GM12878 (cell line): ENCODE measurements at regions not wholly inside any gene's neighbourhood (a gene's known extent, or its start where the extent isn't known, plus 50 kb on each side); places are given as distances from the start of the nearest gene placed in this dataset.

Source experiments
- ATAC-seq: fragments of 200-7000 bp; cut with Tn5 transposase; 3 replicates; pipeline ENCODE4 v1.9.1; 2020; ENCODE audit warnings: mild to moderate bottlenecking, moderate library complexity
- BruUV-seq: library from RNA; stranded (reverse); fragments of 400-500 nt; replicated peaks from 2 replicates; lab custom pipeline; 2021; lab: Mats Ljungman, UMichigan
- CTCF ChIA-PET: fragments of 300-600 bp; sonication (Branson Sonifier 250); formaldehyde crosslinking; extraction: SDS; loops from one replicate; lab custom pipeline; 2021; ENCODE audit warnings: inconsistent platforms; lab: Yijun Ruan, JAX
- POLR2A ChIA-PET: fragments of 350-600 bp; formaldehyde crosslinking; extraction: SDS; loops from one replicate; lab custom pipeline; 2021; ENCODE audit warnings: inconsistent platforms; lab: Charles Lee
- RAD21 ChIA-PET: fragments of 300-600 bp; sonication (Branson Sonifier 250); formaldehyde crosslinking; loops from one replicate; lab custom pipeline; 2023; ENCODE audit warnings: antibody characterized with exemption; ENCODE audit not compliant: unreplicated experiment; lab: Charles Lee
- SMC1A ChIA-PET: fragments of 300-600 bp; sonication (Branson Sonifier 250); formaldehyde crosslinking; loops from one replicate; lab custom pipeline; 2023; ENCODE audit not compliant: unreplicated experiment, uncharacterized antibody; lab: Charles Lee
- DNase-seq: peaks from one replicate; pipeline ENCODE4 v3.0.0-alpha.2; 2011; ENCODE audit warnings: low read depth, low spot score
- FAIRE-seq: peaks from 3 replicates; lab custom pipeline; 2011; peaks lifted over from hg19 to GRCh38; lab: Jason Lieb, UNC
- H2AFZ ChIP-seq: 2 replicates; pipeline ENCODE4 v1.6.0; 2011; ENCODE audit warnings: low read depth, low read length, control low read depth; ENCODE audit not compliant: control insufficient read depth
- H3K27ac ChIP-seq: 2 replicates; pipeline ENCODE4 v1.5.1; 2011; ENCODE audit warnings: control low read depth; ENCODE audit not compliant: control insufficient read depth, insufficient read depth
- H3K27me3 ChIP-seq, 2 experiments: replicated peaks in 1 of 2; 2 replicates each; pipeline versions ENCODE4 v1.6.0 to v1.6.1; 2011; ENCODE audit warnings: low read length in 1 of 2; ENCODE audit not compliant: control insufficient read depth in 2 of 2, insufficient read depth in 2 of 2
- H3K36me3 ChIP-seq, 2 experiments: 2 replicates each; pipeline ENCODE4 v1.5.1; 2011; ENCODE audit warnings: low read length in 1 of 2; ENCODE audit not compliant: control insufficient read depth in 2 of 2, insufficient read depth in 2 of 2
- H3K4me1 ChIP-seq: 2 replicates; pipeline ENCODE4 v1.6.1; 2011; ENCODE audit warnings: mild to moderate bottlenecking, low read length, moderate library complexity, mixed read lengths; ENCODE audit not compliant: control insufficient read depth, insufficient read depth
- H3K4me2 ChIP-seq: 2 replicates; pipeline ENCODE4 v1.6.0; 2011; ENCODE audit warnings: control low read depth; ENCODE audit not compliant: control insufficient read depth, insufficient read depth
- H3K4me3 ChIP-seq: fragments of 200-600 bp; sonication (generic); 2 replicates; pipeline ENCODE4 v1.5.1; 2016
- H3K79me2 ChIP-seq: 2 replicates; pipeline ENCODE4 v1.6.0; 2011; ENCODE audit warnings: low read length; ENCODE audit not compliant: control insufficient read depth, insufficient read depth
- H3K9ac ChIP-seq: 2 replicates; pipeline ENCODE4 v1.8.0; 2011; ENCODE audit warnings: low read length, control low read depth, mixed read lengths; ENCODE audit not compliant: control insufficient read depth, insufficient read depth
- H3K9me3 ChIP-seq: replicated peaks from 3 replicates; pipeline ENCODE4 v1.5.1; 2011; ENCODE audit warnings: mild to moderate bottlenecking, low read length; ENCODE audit not compliant: control insufficient read depth, insufficient read depth
- H4K20me1 ChIP-seq: 2 replicates; pipeline ENCODE4 v1.6.0; 2011; ENCODE audit not compliant: control insufficient read depth, insufficient read depth
- EP300 ChIP-seq, 2 experiments: fragments of 150-350 bp in 1 of 2; IDR thresholded peaks; 2 replicates each; pipeline ENCODE4 v1.6.1; 2011 to 2012; ENCODE audit warnings: low read depth in 2 of 2, low read length in 2 of 2, borderline replicate concordance in 1 of 2, improper control_type of control experiment in 1 of 2, inconsistent platforms in 1 of 2; ENCODE audit not compliant: control insufficient read depth in 1 of 2
- EZH2 ChIP-seq: IDR thresholded peaks from 2 replicates; pipeline ENCODE4 v1.6.1; 2012; ENCODE audit warnings: low read depth, mild to moderate bottlenecking, control low read depth, inconsistent platforms, low read length, borderline replicate concordance; ENCODE audit not compliant: control insufficient read depth
- NR2C2 ChIP-seq: IDR thresholded peaks from 2 replicates; pipeline ENCODE4 v1.6.1; 2011; ENCODE audit warnings: borderline replicate concordance, low read depth; ENCODE audit not compliant: control insufficient read depth, insufficient read length
- PRDM15 ChIP-seq: fragments of 450-650 bp; formaldehyde crosslinking; IDR thresholded peaks from 2 replicates; pipeline ENCODE4 v1.4.0; 2020; ENCODE audit warnings: mild to moderate bottlenecking, moderate library complexity
- SREBF1 ChIP-seq: IDR thresholded peaks from 2 replicates; pipeline ENCODE4 v1.6.1; 2012; ENCODE audit warnings: mild to moderate bottlenecking, low read length
- STAT3 ChIP-seq: IDR thresholded peaks from 2 replicates; pipeline ENCODE4 v1.6.1; 2011; ENCODE audit warnings: low read depth, low read length, improper control_type of control experiment
- WGBS: methylation state at CpG from one replicate; pipeline ENCODE4 v1.1.6; 2016; ENCODE audit warnings: low lambda C conversion rate; ENCODE audit not compliant: insufficient replicate concordance, insufficient coverage; ENCODE audit errors: missing lambda C conversion rate; 5-methylcytosine and 5-hydroxymethylcytosine counted together
- in situ Hi-C: fragments of 300-500 bp; cut with MboI; formaldehyde crosslinking; loops from 9 replicates; pipeline ENCODE4 v1.14.3; 2018; ENCODE audit warnings: mixed read lengths
- intact Hi-C: fragments of 100-400 bp; cut with micrococcal nuclease; formaldehyde crosslinking; loops from one replicate; pipeline ENCODE4 v1.14.2; 2022; ENCODE audit not compliant: unreplicated experiment
- TF ChIP-seq, protein P1 (sequence below): fragments of 450-650 bp; IDR thresholded peaks from 2 replicates; pipeline ENCODE4 v1.6.1; 2016; ENCODE audit warnings: mild to moderate bottlenecking
- TF ChIP-seq, protein P2 (sequence below): IDR thresholded peaks from 2 replicates; pipeline ENCODE4 v1.6.1; 2012; ENCODE audit warnings: low read depth, low read length, improper control_type of control experiment

- Histone ChIP-seq H3K27ac (no peak overlapping the region), H2AFZ (no peak overlapping the region), H3K9ac (no peak overlapping the region), H3K4me2 (no peak overlapping the region), H4K20me1 (no peaks in the 10 kb centered on the region), H3K79me2 (no peaks in the 10 kb centered on the region), H3K4me1 (no peaks in the 10 kb centered on the region), H3K9me3 (no peaks in the 10 kb centered on the region), H3K27me3 (no peaks in the 10 kb centered on the region; a peak in 1 of 4 replicates)
- intact Hi-C loops (no loop called here), in situ Hi-C loops (no loop called here)
- BruUV-seq: no TSS peak
- POLR2A ChIA-PET: no interaction called here
- RAD21 ChIA-PET: no interaction called here
- ATAC-seq (no peak), DNase-seq (no peak), FAIRE-seq (no peak)
- CTCF ChIA-PET: no interaction called here
- no peak for TF ChIP-seq NR2C2
- no peak for TF ChIP-seq PRDM15 (CRISPR knock-in tag)
- TF ChIP-seq EP300 (IDR thresholded peaks at IDR 0.05; ENCODE audit: borderline replicate concordance in 1 of 2, control insufficient read depth in 1 of 2, low read depth in 2 of 2, low read length in 2 of 2): no peak
- TF ChIP-seq EZH2: no peak
- no peak for TF ChIP-seq STAT3
- TF ChIP-seq SREBF1: no peak
- TF ChIP-seq, protein P1, sequence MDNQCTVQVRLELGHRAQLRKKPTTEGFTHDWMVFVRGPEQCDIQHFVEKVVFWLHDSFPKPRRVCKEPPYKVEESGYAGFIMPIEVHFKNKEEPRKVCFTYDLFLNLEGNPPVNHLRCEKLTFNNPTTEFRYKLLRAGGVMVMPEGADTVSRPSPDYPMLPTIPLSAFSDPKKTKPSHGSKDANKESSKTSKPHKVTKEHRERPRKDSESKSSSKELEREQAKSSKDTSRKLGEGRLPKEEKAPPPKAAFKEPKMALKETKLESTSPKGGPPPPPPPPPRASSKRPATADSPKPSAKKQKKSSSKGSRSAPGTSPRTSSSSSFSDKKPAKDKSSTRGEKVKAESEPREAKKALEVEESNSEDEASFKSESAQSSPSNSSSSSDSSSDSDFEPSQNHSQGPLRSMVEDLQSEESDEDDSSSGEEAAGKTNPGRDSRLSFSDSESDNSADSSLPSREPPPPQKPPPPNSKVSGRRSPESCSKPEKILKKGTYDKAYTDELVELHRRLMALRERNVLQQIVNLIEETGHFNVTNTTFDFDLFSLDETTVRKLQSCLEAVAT: no peak
- TF ChIP-seq, protein P2, sequence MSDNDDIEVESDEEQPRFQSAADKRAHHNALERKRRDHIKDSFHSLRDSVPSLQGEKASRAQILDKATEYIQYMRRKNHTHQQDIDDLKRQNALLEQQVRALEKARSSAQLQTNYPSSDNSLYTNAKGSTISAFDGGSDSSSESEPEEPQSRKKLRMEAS: no peak
- TF ChIP-seq, all 136 proteins: peak for 0
- Histone ChIP-seq H3K4me3 (no peak overlapping the region), H3K36me3 (no peaks in the 10 kb centered on the region)
- SMC1A ChIA-PET: interaction anchor here (1.0 to 1.1 kb wide), 2 partner anchors 17 to 21 kb away, joined by 3 read pairs; no protein-coding TSS in a partner anchor
- WGBS: 100% methylated on average over 1 of the region's 1 CpG
Observed at GRCh38 chr3:30521156-30521715, 85.2 kb upstream of the TGFBR2 start.
